IMR-90 (cell line): ENCODE measurements at regions not wholly inside any gene's neighbourhood (a gene's known extent, or its start where the extent isn't known, plus 50 kb on each side); places are given as distances from the start of the nearest gene placed in this dataset.

ENCODE experiments used
- ATAC-seq: fragments of 200-7000 bp; cut with Tn5 transposase; 2 replicates; pipeline ENCODE4 v1.9.1; 2020; ENCODE audit warnings: low read depth, mild to moderate bottlenecking, moderate library complexity
- BruUV-seq: library from RNA; stranded (reverse); fragments of 400-500 nt; replicated peaks from 2 replicates; lab custom pipeline; 2021; lab: Mats Ljungman, UMichigan
- CTCF ChIA-PET: fragments of 300-600 bp; formaldehyde crosslinking; extraction: SDS; loops from one replicate; lab custom pipeline; 2021; ENCODE audit warnings: antibody characterized with exemption; lab: Yijun Ruan, JAX
- POLR2A ChIA-PET: fragments of 300-600 bp; sonication (Branson Sonifier 250); formaldehyde crosslinking; loops from one replicate; lab custom pipeline; 2022; ENCODE audit warnings: antibody characterized with exemption; ENCODE audit not compliant: unreplicated experiment; lab: Charles Lee
- DNase-seq: peaks from one replicate; pipeline ENCODE4 v3.0.0; 2013
- H2AFZ ChIP-seq: replicated peaks from 2 replicates; pipeline ENCODE3; 2013; ENCODE audit warnings: low read length, mild to moderate bottlenecking; ENCODE audit not compliant: poor library complexity
- H2AK5ac ChIP-seq: 2 replicates; pipeline ENCODE4 v1.6.1; 2013; ENCODE audit warnings: low read depth, low read length, inconsistent platforms
- H2AK9ac ChIP-seq: replicated peaks from 2 replicates; pipeline ENCODE3; 2013; ENCODE audit warnings: mild to moderate bottlenecking, low read depth, low read length, moderate library complexity; ENCODE audit not compliant: poor library complexity
- H2BK120ac ChIP-seq: 2 replicates; pipeline ENCODE4 v1.6.1; 2013; ENCODE audit warnings: low read depth, low read length, inconsistent platforms
- H2BK15ac ChIP-seq: 3 replicates; pipeline ENCODE4 v1.6.1; 2013; ENCODE audit warnings: low read depth, low read length, inconsistent platforms
- H2BK20ac ChIP-seq: 2 replicates; pipeline ENCODE4 v1.6.1; 2013; ENCODE audit warnings: low read depth, mild to moderate bottlenecking, inconsistent platforms, low read length, moderate library complexity
- H2BK5ac ChIP-seq: 2 replicates; pipeline ENCODE4 v1.6.1; 2013; ENCODE audit warnings: mild to moderate bottlenecking, low read depth, low read length, inconsistent platforms; ENCODE audit not compliant: poor library complexity, severe bottlenecking
- H3K14ac ChIP-seq: replicated peaks from 2 replicates; pipeline ENCODE4 v1.6.1; 2013; ENCODE audit warnings: low read depth, low read length, inconsistent platforms
- H3K18ac ChIP-seq: 2 replicates; pipeline ENCODE4 v1.6.1; 2013; ENCODE audit warnings: low read depth, low read length, control low read depth
- H3K23ac ChIP-seq: 2 replicates; pipeline ENCODE4 v1.6.1; 2013; ENCODE audit warnings: low read depth, low read length, inconsistent platforms
- H3K27ac ChIP-seq: 2 replicates; pipeline ENCODE4 v1.5.1; 2013; ENCODE audit warnings: mild to moderate bottlenecking, control low read depth, low read length; ENCODE audit not compliant: insufficient read depth
- H3K27me3 ChIP-seq: 2 replicates; pipeline ENCODE4 v1.6.1; 2013; ENCODE audit warnings: low read length; ENCODE audit not compliant: control insufficient read depth, insufficient read depth
- H3K36me3 ChIP-seq: 2 replicates; pipeline ENCODE4 v1.6.1; 2013; ENCODE audit warnings: low read length, mixed read lengths; ENCODE audit not compliant: control insufficient read depth, insufficient read depth
- H3K4ac ChIP-seq: 2 replicates; pipeline ENCODE4 v1.6.1; 2013; ENCODE audit warnings: low read depth, low read length, inconsistent platforms
- H3K4me1 ChIP-seq: 2 replicates; pipeline ENCODE4 v1.6.1; 2013; ENCODE audit warnings: low read length, mixed read lengths; ENCODE audit not compliant: control insufficient read depth, insufficient read depth
- H3K4me2 ChIP-seq: 2 replicates; pipeline ENCODE4 v1.6.1; 2013; ENCODE audit warnings: low read depth, mild to moderate bottlenecking, control low read depth, low read length, moderate library complexity
- H3K4me3 ChIP-seq: 2 replicates; pipeline ENCODE4 v1.5.1; 2013; ENCODE audit warnings: low read depth, mild to moderate bottlenecking, control low read depth, low read length, moderate library complexity; ENCODE audit not compliant: insufficient read depth
- H3K56ac ChIP-seq: 2 replicates; pipeline ENCODE4 v1.6.1; 2013; ENCODE audit warnings: low read length, inconsistent platforms; ENCODE audit not compliant: insufficient read depth; ENCODE audit errors: extremely low read depth
- H3K79me1 ChIP-seq, 2 experiments: 2 replicates each; pipeline ENCODE4 v1.6.1; 2013; ENCODE audit warnings: low read length in 2 of 2, inconsistent platforms in 1 of 2, low read depth in 1 of 2
- H3K9ac ChIP-seq: 2 replicates; pipeline ENCODE4 v1.6.1; 2013; ENCODE audit warnings: low read depth, low read length, control low read depth
- H3K9me1 ChIP-seq: 2 replicates; pipeline ENCODE4 v1.6.1; 2013; ENCODE audit warnings: low read length, inconsistent platforms; ENCODE audit not compliant: insufficient read depth
- H3K9me3 ChIP-seq: 2 replicates; pipeline ENCODE4 v1.6.1; 2013; ENCODE audit warnings: low read length; ENCODE audit not compliant: control insufficient read depth, insufficient read depth
- H4K20me1 ChIP-seq: 2 replicates; pipeline ENCODE4 v1.6.1; 2013; ENCODE audit warnings: low read length, inconsistent platforms; ENCODE audit not compliant: insufficient read depth
- H4K5ac ChIP-seq: 2 replicates; pipeline ENCODE4 v1.6.1; 2013; ENCODE audit warnings: mild to moderate bottlenecking, low read depth, low read length, control low read depth
- H4K8ac ChIP-seq, 2 experiments: 2 replicates each; pipeline ENCODE4 v1.6.1; 2013; ENCODE audit warnings: low read depth in 2 of 2, low read length in 2 of 2, control low read depth in 1 of 2, inconsistent platforms in 1 of 2
- H4K91ac ChIP-seq: 2 replicates; pipeline ENCODE4 v1.6.1; 2013; ENCODE audit warnings: low read depth, low read length, inconsistent platforms; ENCODE audit not compliant: insufficient read depth
- BHLHE40 ChIP-seq: fragments of 150-350 bp; IDR thresholded peaks from 2 replicates; pipeline ENCODE4 v1.6.1; 2016; ENCODE audit warnings: mild to moderate bottlenecking, low read depth, low read length
- CHD1 ChIP-seq: IDR thresholded peaks from 2 replicates; pipeline ENCODE4 v1.6.1; 2012; ENCODE audit warnings: low read depth, low read length, improper control_type of control experiment
- FOS ChIP-seq: fragments of 150-350 bp; IDR thresholded peaks from 2 replicates; pipeline ENCODE4 v1.6.1; 2016; ENCODE audit warnings: low read depth, low read length
- MAFK ChIP-seq: IDR thresholded peaks from 2 replicates; pipeline ENCODE4 v1.6.1; 2012; ENCODE audit warnings: low read depth, low read length, improper control_type of control experiment
- MAZ ChIP-seq: IDR thresholded peaks from 2 replicates; pipeline ENCODE4 v1.6.1; 2012; ENCODE audit warnings: low read depth, mild to moderate bottlenecking, low read length, improper control_type of control experiment, moderate library complexity, borderline replicate concordance
- MXI1 ChIP-seq: IDR thresholded peaks from 2 replicates; pipeline ENCODE4 v1.6.1; 2012; ENCODE audit warnings: low read depth, mild to moderate bottlenecking, low read length, moderate library complexity, borderline replicate concordance
- NFE2L2 ChIP-seq: fragments of 150-350 bp; IDR thresholded peaks from 2 replicates; pipeline ENCODE4 v1.6.1; 2016; ENCODE audit warnings: low read depth, mild to moderate bottlenecking, low read length
- POLR2A ChIP-seq: IDR thresholded peaks from 2 replicates; pipeline ENCODE4 v1.6.1; 2012; ENCODE audit warnings: mild to moderate bottlenecking, low read depth, low read length
- WGBS, 2 experiments: methylation state at CpG; one replicate each; pipeline versions ENCODE4 v1.1.5 to v1.1.7; 2013; ENCODE audit warnings: missing lambda C conversion rate in 2 of 2; ENCODE audit not compliant: insufficient read length in 1 of 2; ENCODE audit errors: extremely low coverage in 2 of 2; 5-methylcytosine and 5-hydroxymethylcytosine counted together
- dilution Hi-C: fragments of 300-500 bp; cut with HindIII; formaldehyde crosslinking; loops from one replicate; pipeline ENCODE4 v1.14.3; 2018; ENCODE audit warnings: low sequenced_read_pairs; ENCODE audit not compliant: unreplicated experiment
- in situ Hi-C: fragments of 300-500 bp; cut with MboI; formaldehyde crosslinking; loops from 3 replicates; pipeline ENCODE4 v1.14.3; 2019; ENCODE audit warnings: low sequenced_read_pairs, inconsistent platforms, mixed read lengths
- intact Hi-C: fragments of 100-400 bp; cut with micrococcal nuclease; formaldehyde crosslinking; loops from 2 replicates; pipeline ENCODE4 v1.10.0; 2022

GRCh38 chr2:122100346-122100745 is 344.9 kb downstream of the TSN start:
- TF ChIP-seq NFE2L2 (no peak), MAZ (no peak), FOS (no peak), MAFK (no peak), BHLHE40 (no peak), POLR2A (no peak), MXI1 (no peak), CHD1 (no peak)
- ChIA-PET CTCF (no interaction called here), POLR2A (no interaction called here)
- Histone ChIP-seq H2BK120ac (no peak overlapping the region), H3K9me3 (no peaks in the 10 kb centered on the region), H3K4me1 (no peaks in the 10 kb centered on the region), H2BK5ac (no peak overlapping the region), H3K23ac (no peak overlapping the region), H4K8ac (no peak overlapping the region), H3K4me2 (no peak overlapping the region), H3K9ac (no peak overlapping the region), H2BK15ac (no peak overlapping the region), H2BK20ac (no peak overlapping the region), H3K27ac (no peak overlapping the region), H4K91ac (no peak overlapping the region), H2AK9ac (no peak overlapping the region), H3K56ac (no peak overlapping the region), H3K27me3 (no peaks in the 10 kb centered on the region), H3K14ac (no peak overlapping the region), H4K20me1 (no peaks in the 10 kb centered on the region), H3K36me3 (no peaks in the 10 kb centered on the region), H3K79me1 (no peaks in the 10 kb centered on the region), H3K9me1 (no peaks in the 10 kb centered on the region), H3K18ac (no peak overlapping the region), H4K5ac (no peak overlapping the region), H3K4me3 (no peak overlapping the region), H2AFZ (no peak overlapping the region), H3K4ac (no peak overlapping the region), H2AK5ac (no peak overlapping the region)
- no TSS peak for BruUV-seq
- dilution Hi-C loops (no loop called here), in situ Hi-C loops (no loop called here), intact Hi-C loops (no loop called here)
- WGBS, 2 experiments = 20% methylated on average over 1 of the region's 2 CpGs; no CpG with 5 or more reads in 1 of the 2 experiments
- DNase-seq (peak; percentile 4), ATAC-seq (no peak)
